RWPE2 (cell line): ENCODE measurements at regions not wholly inside any gene's neighbourhood (a gene's known extent, or its start where the extent isn't known, plus 50 kb on each side); places are given as distances from the start of the nearest gene placed in this dataset.
"Not testable (repeated sequence)": the region's sequence is repeated elsewhere in the genome, so short reads cannot be mapped to it uniquely, and the experiment has no call there.

ENCODE experiments used
- ATAC-seq: fragments of 200-7000 bp; cut with Tn5 transposase; 3 replicates; pipeline ENCODE4 v1.9.1; 2021; ENCODE audit warnings: low read depth
- DNase-seq: peaks from one replicate; pipeline ENCODE4 v3.0.0-alpha.2; 2020; ENCODE audit warnings: low spot score
- H3K27ac ChIP-seq: fragments of 450-650 bp; 2 replicates; pipeline ENCODE4 v1.5.1; 2017; ENCODE audit warnings: mild to moderate bottlenecking; ENCODE audit not compliant: poor library complexity, severe bottlenecking
- H3K27me3 ChIP-seq: fragments of 250-450 bp; sonication (Bioruptor Pico); 2 replicates; pipeline ENCODE4 v1.5.1; 2021; ENCODE audit warnings: mild to moderate bottlenecking, moderate library complexity; ENCODE audit not compliant: insufficient read depth, poor library complexity, severe bottlenecking
- H3K36me3 ChIP-seq: fragments of 250-450 bp; sonication (Bioruptor Pico); 2 replicates; pipeline ENCODE4 v1.5.1; 2020; ENCODE audit warnings: low read depth, mild to moderate bottlenecking, moderate library complexity
- H3K4me1 ChIP-seq: fragments of 250-450 bp; sonication (Bioruptor Pico); 2 replicates; pipeline ENCODE4 v1.5.1; 2021; ENCODE audit warnings: mild to moderate bottlenecking, moderate library complexity; ENCODE audit not compliant: insufficient read depth, poor library complexity, severe bottlenecking
- H3K4me3 ChIP-seq: fragments of 250-450 bp; sonication (Bioruptor Pico); 2 replicates; pipeline ENCODE4 v1.5.1; 2021; ENCODE audit warnings: mild to moderate bottlenecking, moderate library complexity; ENCODE audit not compliant: severe bottlenecking
- H3K9me3 ChIP-seq: fragments of 250-450 bp; sonication (Bioruptor Pico); 2 replicates; pipeline ENCODE4 v1.5.1; 2021; ENCODE audit warnings: mild to moderate bottlenecking, moderate library complexity; ENCODE audit not compliant: severe bottlenecking
- TF ChIP-seq, protein P1 (sequence below): fragments of 450-650 bp; IDR thresholded peaks from one replicate; pipeline ENCODE4 v1.5.1; 2017; ENCODE audit warnings: mild to moderate bottlenecking, moderate library complexity; ENCODE audit not compliant: poor library complexity, severe bottlenecking

- Histone ChIP-seq H3K9me3 (no peaks in the 10 kb centered on the region), H3K4me3 (no peak overlapping the region), H3K27me3 (peaks cover 6% of the 10 kb centered on the region), H3K4me1 (no peaks in the 10 kb centered on the region), H3K36me3 (no peaks in the 10 kb centered on the region), H3K27ac (no peak overlapping the region)
- no peak for ATAC-seq
- DNase-seq, result no peak
- TF ChIP-seq, protein P1, sequence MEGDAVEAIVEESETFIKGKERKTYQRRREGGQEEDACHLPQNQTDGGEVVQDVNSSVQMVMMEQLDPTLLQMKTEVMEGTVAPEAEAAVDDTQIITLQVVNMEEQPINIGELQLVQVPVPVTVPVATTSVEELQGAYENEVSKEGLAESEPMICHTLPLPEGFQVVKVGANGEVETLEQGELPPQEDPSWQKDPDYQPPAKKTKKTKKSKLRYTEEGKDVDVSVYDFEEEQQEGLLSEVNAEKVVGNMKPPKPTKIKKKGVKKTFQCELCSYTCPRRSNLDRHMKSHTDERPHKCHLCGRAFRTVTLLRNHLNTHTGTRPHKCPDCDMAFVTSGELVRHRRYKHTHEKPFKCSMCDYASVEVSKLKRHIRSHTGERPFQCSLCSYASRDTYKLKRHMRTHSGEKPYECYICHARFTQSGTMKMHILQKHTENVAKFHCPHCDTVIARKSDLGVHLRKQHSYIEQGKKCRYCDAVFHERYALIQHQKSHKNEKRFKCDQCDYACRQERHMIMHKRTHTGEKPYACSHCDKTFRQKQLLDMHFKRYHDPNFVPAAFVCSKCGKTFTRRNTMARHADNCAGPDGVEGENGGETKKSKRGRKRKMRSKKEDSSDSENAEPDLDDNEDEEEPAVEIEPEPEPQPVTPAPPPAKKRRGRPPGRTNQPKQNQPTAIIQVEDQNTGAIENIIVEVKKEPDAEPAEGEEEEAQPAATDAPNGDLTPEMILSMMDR, result no peak
Observed at GRCh38 chr11:36743039-36743438, 145.0 kb upstream of the RAG2 start.

DNA sequence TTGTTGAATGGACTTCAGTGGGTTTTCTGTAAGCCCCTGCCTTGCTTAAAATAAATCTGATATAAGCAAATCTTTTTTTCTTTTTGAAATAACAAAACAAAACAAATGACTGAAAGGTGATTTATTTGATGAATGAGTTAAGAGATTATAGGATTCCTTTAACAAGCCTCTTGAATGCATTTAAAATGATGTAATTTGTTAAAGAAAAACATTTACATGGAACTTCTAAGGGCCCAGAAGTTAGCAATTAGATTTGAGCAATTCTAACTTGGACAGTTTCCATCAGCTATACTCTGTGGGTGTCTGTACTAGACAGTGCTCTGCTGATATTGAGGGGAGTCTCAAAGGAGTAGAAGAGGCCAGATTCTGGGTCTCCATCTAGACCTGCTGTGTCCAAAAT lies 143.5 kb upstream of the RAG2 start:
- ATAC-seq (no peak), DNase-seq (no peak)
- Histone ChIP-seq H3K9me3 (no peaks in the 10 kb centered on the region), H3K36me3 (no peaks in the 10 kb centered on the region), H3K27ac (no peak overlapping the region), H3K4me1 (no peaks in the 10 kb centered on the region), H3K27me3 (peaks cover 6% of the 10 kb centered on the region), H3K4me3 (no peak overlapping the region)
- TF ChIP-seq, protein P1, result no peak

DNA sequence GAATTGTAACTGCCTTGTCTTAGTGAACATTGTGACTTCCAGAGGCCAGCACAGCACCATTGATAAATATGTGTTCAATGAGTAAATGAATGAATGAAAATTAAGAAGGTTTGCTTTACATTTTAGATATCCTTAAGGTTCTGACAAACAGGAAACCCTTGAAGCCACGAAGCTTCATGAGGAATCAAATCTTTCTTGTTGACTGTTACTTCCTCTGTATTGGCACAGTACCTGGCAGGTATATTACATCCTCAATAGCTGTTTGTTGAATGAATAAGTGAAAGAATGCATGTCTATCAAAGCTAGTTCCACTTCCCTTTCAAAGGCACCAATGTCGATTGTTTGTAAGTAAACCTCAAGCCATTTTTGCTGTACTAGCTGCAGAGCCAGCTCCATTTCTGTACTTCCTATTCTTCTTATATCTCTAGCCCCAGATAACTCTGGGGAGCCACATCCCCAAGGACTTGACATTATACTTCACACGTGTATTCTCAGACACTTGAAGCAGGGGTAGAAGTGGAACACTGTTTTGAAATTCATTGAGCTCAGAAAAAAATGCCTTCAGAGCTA lies 140.3 kb upstream of the RAG2 start:
- H3K4me1 ChIP-seq, result no peaks in the 10 kb centered on the region
- ATAC-seq (no peak), DNase-seq (no peak)
- no peak overlapping the region for H3K4me3 ChIP-seq
- H3K9me3 ChIP-seq, result no peaks in the 10 kb centered on the region
- no peaks in the 10 kb centered on the region for H3K36me3 ChIP-seq
- H3K27me3 ChIP-seq, result peaks cover 6% of the 10 kb centered on the region
- H3K27ac ChIP-seq, result no peak overlapping the region
- TF ChIP-seq, protein P1, result no peak

- H3K27me3 ChIP-seq, result peaks cover 4% of the 10 kb centered on the region
- DNase-seq, result no peak
- no peak for ATAC-seq
- no peaks in the 10 kb centered on the region for H3K4me1 ChIP-seq
- H3K9me3 ChIP-seq, result no peaks in the 10 kb centered on the region
- no peak overlapping the region for H3K4me3 ChIP-seq
- no peak overlapping the region for H3K27ac ChIP-seq
- no peaks in the 10 kb centered on the region for H3K36me3 ChIP-seq
- TF ChIP-seq, protein P1, result no peak
Observed at GRCh38 chr11:36736103-36736502, 138.1 kb upstream of the RAG2 start.

DNA sequence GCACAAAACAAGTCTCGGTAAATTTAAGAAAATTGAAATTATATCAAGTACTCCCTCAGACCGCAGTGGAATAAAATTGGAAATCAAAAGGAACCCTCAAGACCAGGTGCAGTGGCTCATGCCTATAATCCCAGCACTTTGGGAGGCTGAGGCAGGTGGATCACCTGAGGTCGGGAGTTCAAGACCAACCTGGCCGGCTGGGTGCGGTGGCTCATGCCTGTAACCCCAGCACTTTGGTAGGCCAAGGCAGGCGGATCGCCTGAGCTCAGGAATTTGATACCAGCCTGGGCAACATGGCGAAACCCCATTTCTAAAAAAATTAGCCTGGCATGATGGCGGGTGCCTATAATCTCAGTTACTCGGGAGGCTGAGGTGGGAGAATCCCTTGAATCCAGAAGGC lies 135.7 kb upstream of the RAG2 start:
- not testable (repeated sequence) for H3K27ac ChIP-seq, ATAC-seq, H3K4me3 ChIP-seq, DNase-seq, H3K36me3 ChIP-seq, H3K4me1 ChIP-seq, H3K27me3 ChIP-seq, H3K9me3 ChIP-seq
